AG09309 (cell line): ENCODE measurements at regions not wholly inside any gene's neighbourhood (a gene's known extent, or its start where the extent isn't known, plus 50 kb on each side); places are given as distances from the start of the nearest gene placed in this dataset.
"Not testable (repeated sequence)": the region's sequence is repeated elsewhere in the genome, so short reads cannot be mapped to it uniquely, and the experiment has no call there.

Source experiments
- DNase-seq: peaks from one replicate; pipeline ENCODE4 v3.0.0-alpha.2; 2010; ENCODE audit warnings: low read depth
- H3K4me3 ChIP-seq: 2 replicates; pipeline ENCODE4 v1.5.1; 2011; ENCODE audit warnings: mild to moderate bottlenecking, low read depth, low read length, moderate library complexity; ENCODE audit not compliant: control insufficient read depth
- CTCF ChIP-seq: IDR thresholded peaks from 2 replicates; pipeline ENCODE4 v1.5.1; 2011; ENCODE audit warnings: mild to moderate bottlenecking, low read depth, low read length, inconsistent platforms; ENCODE audit not compliant: insufficient read depth, control insufficient read depth; ENCODE audit errors: missing control alignments

GRCh38 chr5:2094616-2094995 is 211.9 kb upstream of the IRX4 start:
- H3K4me3 ChIP-seq = no peak overlapping the region
- DNase-seq = no peak
- no peak for TF ChIP-seq CTCF

GRCh38 chr5:2093859-2094615 is 211.3 kb upstream of the IRX4 start:
- no peak overlapping the region for H3K4me3 ChIP-seq
- TF ChIP-seq CTCF = no peak
- DNase-seq = no peak

DNA sequence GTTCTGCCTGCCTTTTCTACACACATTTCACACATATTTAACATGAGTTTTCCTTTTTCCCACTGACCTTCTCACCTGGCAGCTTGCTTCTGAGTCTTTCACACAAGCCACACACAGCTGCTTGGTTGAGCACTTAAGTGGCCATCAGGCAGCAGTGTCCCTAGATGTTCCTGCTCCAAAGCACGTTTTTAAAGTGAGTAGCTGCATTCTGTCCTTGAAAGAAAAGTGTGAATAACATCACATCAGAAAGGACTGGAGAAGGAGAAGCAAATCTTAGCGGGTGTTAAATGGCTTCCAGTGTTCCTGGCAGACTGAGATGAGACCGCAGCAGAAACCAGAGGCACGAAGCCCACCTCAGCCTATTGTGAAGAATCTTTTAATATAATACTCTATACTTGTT is 209.2 kb upstream of the IRX4 start:
- no peak for DNase-seq
- no peak for TF ChIP-seq CTCF
- no peak overlapping the region for H3K4me3 ChIP-seq

- TF ChIP-seq CTCF = no peak
- no peak for DNase-seq
- no peak overlapping the region for H3K4me3 ChIP-seq
These were observed 205.3 kb upstream of the IRX4 start for GRCh38 chr5:2087980-2088379.

DNA sequence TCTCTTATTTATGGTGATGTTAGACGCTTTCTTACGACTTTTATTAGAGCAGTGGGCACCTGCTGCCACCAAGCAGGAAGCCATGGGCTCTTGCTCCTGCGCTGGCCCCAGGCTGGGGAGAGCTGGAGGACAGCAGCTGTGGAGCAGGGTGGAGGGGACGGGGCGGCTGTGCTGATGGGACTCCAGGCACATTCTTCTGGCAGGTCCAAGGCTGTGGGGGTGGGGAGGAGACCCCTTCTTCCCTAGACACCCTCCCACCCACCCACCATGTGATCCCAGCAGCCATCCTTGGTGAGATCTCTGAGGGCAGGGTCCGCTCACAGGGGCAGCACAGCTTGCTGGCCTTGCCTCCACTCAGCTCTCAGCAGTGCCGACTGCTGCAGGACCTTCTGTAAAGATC is 192.6 kb upstream of the IRX4 start:
- no peak for DNase-seq
- TF ChIP-seq CTCF = no peak

DNA sequence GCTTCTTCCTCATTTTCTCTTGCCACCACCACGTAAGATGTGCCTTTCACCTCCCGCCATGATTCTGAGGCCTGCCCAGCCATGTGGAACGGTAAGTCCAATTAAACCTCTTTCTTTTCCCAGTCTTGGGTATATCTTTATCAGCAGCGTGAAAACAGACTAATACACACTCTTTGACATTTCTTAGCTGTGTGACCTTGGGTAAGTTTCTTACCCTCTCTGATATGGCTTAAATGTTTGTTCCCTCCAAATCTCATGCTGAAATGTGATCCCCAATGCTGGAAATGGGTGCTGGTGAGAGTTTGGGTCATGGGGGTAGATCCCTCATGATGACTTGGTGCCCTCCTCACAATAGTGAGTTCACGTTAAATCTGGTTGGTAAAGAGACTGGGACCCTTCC is 188.8 kb upstream of the IRX4 start:
- TF ChIP-seq CTCF = no peak
- no peak for DNase-seq
- H3K4me3 ChIP-seq = no peak overlapping the region

More for the DNA sequence above, 192.6 kb upstream of the IRX4 start:
- H3K4me3 ChIP-seq = no peak overlapping the region

DNA sequence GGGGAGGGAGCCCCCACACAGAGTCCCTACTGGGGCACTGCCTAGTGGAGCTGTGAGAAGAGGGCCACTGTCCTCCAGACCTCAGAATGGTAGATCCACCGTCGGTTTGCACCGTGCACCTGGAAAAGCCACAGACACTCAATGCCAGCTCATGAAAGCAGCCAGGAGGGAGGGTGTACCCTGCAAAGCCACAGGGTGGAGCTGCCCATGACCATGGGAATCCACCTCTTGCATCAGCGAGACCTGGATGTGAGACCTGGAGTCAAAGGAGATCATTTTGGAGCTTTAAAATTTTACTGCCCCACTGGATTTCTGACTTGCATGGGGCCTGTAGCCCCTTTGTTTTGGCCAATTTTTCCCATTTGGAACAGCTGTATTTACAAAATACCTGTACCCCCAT is 188.1 kb upstream of the IRX4 start:
- DNase-seq, H3K4me3 ChIP-seq: not testable (repeated sequence)
